Dedifferentiated amniotic fluid mesenchymal stem cell (primary cell): ENCODE measurements at regions not wholly inside any gene's neighbourhood (a gene's known extent, or its start where the extent isn't known, plus 50 kb on each side); places are given as distances from the start of the nearest gene placed in this dataset.

ENCODE experiments used
- DNase-seq: peaks from one replicate; pipeline ENCODE4 v3.0.0-alpha.2; 2016; ENCODE audit errors: extremely low spot score

DNA sequence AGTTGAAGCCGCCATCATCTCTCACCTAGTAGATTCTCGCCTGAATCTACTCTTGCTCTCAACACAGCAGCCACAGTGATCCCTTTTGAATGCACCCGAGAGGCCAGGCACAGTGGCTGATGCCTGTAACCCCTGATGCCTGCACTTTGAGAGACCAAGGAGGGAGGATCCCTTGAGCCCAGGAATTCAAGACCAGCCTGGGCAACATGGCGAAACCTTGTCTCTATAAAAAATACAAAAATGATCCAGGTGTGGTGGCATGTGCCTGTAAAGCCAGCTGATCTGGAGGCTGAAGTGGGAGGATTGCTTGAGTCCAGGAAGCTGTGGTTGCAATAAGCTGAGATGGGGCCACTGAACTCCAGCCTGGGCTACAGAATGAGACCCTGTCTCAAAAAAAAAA, 60.3 kb upstream of the EML4 start:
- no peak for DNase-seq

DNA sequence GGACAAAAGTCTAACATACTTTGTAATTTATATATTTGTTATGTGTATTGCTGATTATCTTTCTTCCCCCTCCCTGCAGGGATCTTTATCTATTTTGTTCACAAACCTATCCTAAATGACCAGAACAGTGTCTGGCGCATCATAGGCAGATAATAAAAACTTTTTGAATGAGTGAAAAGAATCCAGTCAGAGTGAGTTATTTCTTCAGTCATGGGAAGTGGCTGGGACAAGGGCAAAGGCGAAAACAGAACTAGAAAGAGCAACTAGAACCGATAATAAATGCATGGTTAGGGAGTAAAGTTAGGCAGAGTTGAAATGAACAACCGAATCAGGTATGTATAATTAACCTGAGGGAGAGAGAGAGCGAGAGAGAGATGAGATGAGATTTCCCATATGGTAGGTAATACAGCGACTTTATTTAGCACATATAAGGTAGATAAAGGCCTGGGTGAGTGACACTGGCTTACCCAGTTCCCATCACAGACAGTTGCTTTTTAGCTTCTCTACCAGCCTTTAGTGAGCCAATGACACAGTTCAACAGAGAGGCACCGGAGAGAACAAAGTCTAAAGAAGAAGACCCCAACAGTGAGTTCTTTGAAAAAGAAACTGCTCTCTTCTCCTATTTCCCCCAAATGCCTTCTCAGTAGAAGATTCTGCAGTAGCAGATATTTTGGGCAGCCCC, 59.1 kb upstream of the EML4 start:
- DNase-seq: no peak

DNA sequence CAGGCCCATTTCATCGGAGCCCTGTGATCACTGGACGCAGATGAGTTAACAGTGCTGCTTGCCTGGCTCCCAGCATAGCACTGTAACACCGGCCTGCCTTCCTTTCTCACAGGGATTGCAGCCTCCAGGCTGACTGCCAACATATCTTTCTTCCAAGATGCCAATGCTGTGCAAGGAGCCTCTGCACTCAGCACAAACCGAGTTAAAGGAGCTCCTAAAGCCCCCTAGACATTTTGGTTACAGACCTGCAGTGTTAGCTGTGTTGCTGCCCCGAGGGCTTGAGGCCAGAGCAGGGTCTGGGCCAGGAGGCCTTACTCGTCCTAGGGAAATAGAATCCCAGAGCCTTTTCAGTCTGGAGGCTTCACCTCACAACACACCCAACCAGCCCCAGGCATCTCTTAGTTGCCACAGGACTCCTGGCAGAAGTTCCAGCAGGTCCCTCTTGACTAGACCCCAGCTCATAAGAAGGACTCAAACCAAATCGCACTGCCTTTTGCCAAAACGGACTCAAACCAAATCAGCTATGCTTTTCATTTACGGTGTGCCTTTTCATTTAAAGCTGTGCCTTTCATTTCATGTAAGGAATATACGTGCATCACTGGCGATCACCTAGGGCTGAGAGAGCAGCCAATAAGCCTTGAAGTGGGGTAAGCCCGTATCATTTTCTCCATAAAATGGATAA, 58.4 kb upstream of the EML4 start:
- peak; percentile 55 for DNase-seq

DNA sequence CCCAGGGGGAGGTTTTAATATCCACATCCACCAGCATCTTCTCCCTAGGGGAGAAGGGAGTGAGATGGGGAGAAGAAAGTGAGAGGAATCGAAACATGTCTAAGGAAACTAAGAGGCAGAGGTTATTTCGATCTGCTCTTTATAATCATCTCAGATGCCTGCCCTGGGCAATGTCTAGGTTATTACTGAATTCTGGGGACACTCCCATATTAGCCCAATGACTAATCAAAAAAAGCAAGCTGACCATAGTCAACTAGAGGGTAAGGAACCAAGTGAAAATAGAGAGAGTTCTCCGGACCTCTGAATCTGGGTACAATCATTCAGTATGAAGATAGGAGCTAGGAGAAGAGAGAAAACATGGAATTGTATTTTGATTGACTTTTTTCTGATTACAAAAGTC, 56.7 kb upstream of the EML4 start:
- no peak for DNase-seq

DNA sequence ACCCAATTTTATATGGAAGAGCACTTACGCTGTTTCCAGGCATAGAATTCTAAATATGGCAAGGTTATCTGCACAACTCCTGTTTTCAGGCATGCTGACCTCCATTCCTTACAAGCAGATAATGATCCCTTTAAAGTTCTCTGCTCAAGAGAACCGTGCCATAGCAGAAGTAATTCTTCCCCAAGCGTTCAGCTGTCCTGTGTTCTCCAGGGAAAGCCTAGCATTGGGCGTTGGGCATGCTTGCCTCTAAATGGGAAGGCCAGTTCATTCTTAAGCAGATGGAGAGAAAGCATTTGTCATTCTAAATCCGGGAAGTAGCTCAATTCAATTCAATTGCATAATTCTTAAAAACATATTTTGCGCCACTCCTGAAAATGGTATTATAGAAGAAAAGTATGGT, 55.7 kb upstream of the EML4 start:
- DNase-seq: no peak

DNA sequence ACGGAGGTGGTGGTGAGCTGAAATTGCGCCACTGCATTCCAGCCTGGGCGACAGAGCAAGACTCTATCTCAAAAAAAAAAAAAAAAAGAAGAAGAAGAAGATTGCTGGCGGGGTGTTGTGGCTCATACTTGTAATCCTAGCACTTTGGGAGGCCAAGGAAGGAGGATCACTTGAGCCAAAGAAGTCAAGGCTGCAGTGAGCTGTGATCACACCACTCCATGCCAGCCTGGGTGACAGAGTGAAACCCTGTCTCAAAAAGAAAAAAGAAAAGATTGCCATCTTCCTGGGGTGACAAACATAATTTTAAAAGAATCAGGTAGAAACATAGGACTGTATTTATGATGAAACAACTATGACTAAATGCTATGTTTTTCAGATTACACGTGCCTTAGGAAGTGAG, 55.1 kb upstream of the EML4 start:
- no peak for DNase-seq

DNA sequence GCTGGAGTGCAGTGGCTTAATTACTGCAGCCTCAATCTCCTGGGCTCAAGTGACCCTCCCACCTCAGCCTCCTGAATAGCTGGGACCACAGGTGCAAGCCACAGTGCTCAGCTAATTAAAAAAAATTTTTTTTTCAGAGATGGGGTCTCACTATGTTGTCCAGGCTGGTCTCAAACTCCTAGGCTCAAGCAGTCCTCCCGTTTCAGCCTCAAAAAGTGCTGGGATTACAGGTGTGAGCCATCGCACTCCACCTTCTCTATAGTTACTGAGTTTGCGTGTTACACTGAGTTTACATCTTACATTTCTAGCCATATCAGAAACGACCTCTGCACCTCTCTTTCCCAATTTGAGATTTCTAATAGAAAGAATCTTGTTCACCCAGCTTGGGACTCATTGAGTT, 53.6 kb upstream of the EML4 start:
- DNase-seq: no peak

DNA sequence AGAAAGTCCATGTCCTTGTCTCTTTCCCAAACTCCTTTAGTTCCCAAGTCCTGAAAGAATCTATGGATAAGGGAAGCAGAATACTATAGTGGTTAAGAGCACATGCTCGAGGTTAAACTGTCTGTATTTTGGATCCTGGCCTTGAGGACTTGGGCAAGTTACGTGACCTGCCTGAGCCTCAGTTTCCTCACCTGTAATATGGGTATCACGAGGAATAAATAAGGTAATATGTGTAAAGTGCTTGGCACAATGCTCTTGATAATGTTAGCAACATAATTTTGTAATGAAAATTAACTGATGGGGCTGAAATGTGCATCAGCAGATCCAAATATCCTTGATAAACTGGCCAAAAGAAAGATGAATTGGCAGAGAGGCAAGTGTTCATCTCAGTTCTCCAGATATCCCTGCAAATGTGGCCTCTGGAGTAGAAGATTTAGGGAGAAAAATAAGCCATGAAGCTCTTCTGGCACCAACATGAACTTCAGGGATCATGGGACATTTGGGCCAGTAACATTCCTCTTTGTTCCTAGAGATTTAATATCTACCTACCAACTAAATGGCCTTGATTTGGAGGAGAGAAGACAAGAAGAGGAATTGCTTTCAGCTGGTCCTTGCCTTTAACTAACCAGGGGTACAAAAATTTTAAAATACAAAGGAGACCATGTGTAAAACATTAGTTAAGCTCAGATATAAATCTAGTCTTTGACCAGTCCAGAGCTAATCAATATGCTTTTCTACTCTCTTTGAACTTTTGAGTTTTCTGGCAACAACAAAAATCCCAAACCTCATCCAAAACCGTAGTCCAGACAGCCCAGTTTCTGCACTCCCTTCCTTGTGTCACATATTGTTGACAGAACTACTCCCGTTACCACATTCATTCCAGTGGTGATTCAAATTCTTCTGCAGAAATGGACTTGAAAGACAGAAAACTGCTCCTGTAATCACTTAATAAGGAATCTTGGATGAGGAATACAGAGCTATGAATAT, 52.7 kb upstream of the EML4 start:
- DNase-seq: peak; percentile 64

DNA sequence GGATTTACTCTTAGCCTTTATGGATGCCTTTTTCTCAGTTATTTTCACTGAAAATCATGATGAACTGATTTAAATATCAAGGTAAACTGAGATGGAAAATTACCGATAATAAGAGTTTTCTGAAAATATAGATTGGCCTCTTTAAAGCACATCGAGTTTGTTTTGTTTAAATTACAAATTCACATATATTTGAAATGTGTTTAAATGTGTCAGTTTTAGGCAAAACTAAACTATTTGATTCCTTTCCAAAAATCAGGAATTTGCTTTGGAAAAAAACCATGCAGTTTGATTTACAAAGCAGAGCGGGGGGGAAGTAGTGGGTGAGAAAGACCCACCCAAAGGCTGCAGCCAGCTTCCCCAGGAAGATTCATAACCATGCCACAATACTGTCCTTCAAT, 52.0 kb upstream of the EML4 start:
- no peak for DNase-seq

DNA sequence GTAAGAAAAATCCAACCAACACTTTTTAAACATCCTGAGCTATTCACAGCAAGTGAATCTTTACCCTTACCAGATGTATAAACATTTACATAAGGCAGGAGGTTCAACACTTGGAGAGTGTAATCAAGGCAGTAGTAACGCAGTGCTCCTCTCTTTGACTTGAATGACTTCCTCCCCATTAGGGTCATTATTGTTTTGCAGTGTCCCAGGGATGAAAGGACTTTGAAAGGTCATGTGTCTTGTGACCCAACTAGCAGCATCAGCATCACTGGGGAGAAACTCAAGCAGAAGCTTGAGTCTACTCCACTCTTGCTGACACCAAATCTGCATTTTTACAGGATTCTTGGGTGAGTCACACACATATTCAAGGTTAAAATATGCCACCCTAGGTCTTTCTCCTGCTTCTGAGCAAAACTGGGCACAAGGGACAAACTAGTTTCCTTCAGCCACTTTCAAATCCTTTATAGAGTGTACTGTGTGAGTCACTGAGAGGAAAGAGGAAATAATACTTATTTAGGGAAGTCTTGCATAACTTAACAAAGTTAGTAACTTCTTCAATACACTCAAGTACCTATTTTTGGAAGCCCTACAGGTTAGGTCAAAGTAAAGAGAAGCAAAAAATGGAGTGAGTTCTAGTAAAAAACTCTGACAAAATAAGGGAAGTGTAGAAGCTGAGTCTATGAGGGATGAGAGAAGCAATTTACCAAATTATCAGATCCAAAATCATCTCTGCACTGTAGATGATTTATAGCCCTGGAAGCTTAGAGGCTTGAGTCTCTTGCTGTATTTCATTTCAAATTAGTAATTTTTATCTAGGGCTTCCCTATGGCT, 51.0 kb upstream of the EML4 start:
- peak; percentile 54 for DNase-seq

DNA sequence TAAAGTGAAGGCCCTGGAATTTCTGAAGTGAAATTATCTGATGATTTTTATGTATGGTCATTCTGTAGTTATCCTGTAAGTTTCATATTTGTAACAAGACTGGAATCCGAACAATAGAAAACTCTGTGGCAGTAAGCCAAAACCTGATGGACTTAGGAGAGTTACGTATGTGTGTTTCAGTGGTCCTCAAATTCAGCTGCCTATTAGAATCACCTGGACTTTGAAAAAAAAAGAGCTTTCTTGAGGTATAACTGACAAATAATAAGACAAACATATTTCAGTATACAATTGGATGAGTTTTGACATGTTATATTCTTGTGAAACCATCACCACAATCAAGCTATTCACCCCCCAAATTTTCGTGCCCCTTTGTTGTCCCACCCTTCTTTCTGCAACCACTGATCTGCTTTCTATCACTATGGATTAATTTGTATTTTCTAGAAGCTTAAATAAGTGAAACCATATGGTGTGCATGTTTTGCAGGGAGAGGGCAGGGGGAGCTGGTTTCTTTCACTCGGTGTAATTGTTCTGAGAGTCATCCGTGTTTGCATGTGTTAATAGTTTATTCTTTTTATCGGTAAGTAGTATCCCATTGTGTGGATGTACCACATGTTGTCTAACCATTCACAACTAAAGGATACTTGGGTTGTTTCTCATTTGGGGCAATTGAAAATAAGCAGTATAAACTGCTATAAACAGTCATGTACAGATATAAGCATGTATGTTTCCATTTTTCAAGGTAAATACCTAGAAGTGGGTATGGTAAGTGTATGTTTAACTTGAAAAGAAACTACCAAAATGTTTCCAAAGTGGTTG, 50.2 kb upstream of the EML4 start:
- no peak for DNase-seq
